GM23338 (cell line): ENCODE measurements at regions not wholly inside any gene's neighbourhood (a gene's known extent, or its start where the extent isn't known, plus 50 kb on each side); places are given as distances from the start of the nearest gene placed in this dataset.

Experiments
- CREB1 ChIP-seq: fragments of 250-450 bp; sonication (Bioruptor Pico); IDR thresholded peaks from 2 replicates; pipeline ENCODE4 v1.5.0; 2020; ENCODE audit warnings: low read depth, mild to moderate bottlenecking, moderate library complexity
- CTCF ChIP-seq, 2 experiments: fragments of 200-600 bp in 1 of 2; sonication (generic) in 1 of 2; conservative IDR thresholded peaks; 2 replicates each; pipeline versions ENCODE4 v1.5.1 to v1.6.1; 2016 to 2017; ENCODE audit warnings: antibody characterized with exemption in 2 of 2, low read depth in 2 of 2, mild to moderate bottlenecking in 2 of 2, moderate library complexity in 1 of 2
- ETS1 ChIP-seq: IDR thresholded peaks from 2 replicates; pipeline ENCODE4 v1.6.1; 2016; ENCODE audit warnings: antibody characterized with exemption
- EZH2 ChIP-seq: fragments of 200-600 bp; sonication (generic); IDR thresholded peaks from one replicate; pipeline ENCODE4 v1.8.0; 2017; ENCODE audit warnings: antibody characterized with exemption, mild to moderate bottlenecking, low read depth; ENCODE audit not compliant: unreplicated experiment
- EZH2phosphoT487 ChIP-seq: fragments of 200-600 bp; sonication (generic); IDR thresholded peaks from one replicate; pipeline ENCODE4 v1.8.1; 2018; ENCODE audit warnings: antibody characterized with exemption; ENCODE audit not compliant: unreplicated experiment
- NANOG ChIP-seq: IDR thresholded peaks from 2 replicates; pipeline ENCODE4 v1.6.1; 2016; ENCODE audit warnings: antibody characterized with exemption, borderline replicate concordance
- POLR2AphosphoS5 ChIP-seq: IDR thresholded peaks from 2 replicates; pipeline ENCODE4 v1.6.1; 2016; ENCODE audit warnings: antibody characterized with exemption, low read depth
- REST ChIP-seq: IDR thresholded peaks from one replicate; pipeline ENCODE4 v1.6.1; 2018; ENCODE audit warnings: antibody characterized with exemption; ENCODE audit not compliant: unreplicated experiment

- no peak for TF ChIP-seq REST
- no peak for TF ChIP-seq CTCF (conservative IDR thresholded peaks at IDR 0.05; ENCODE audit: low read depth in 2 of 2)
- no peak for TF ChIP-seq EZH2
- no peak for TF ChIP-seq CREB1
- TF ChIP-seq NANOG = no peak
- no peak for TF ChIP-seq POLR2AphosphoS5
- no peak for TF ChIP-seq EZH2phosphoT487
- no peak for TF ChIP-seq ETS1
Measured at GRCh38 chr9:29981013-29981412, 2403.4 kb upstream of the ACO1 start.
